Testis (tissue), 2 donors: ENCODE measurements at regions not wholly inside any gene's neighbourhood (a gene's known extent, or its start where the extent isn't known, plus 50 kb on each side); places are given as distances from the start of the nearest gene placed in this dataset.

Source experiments
- DNase-seq: peaks from one replicate; pipeline ENCODE4 v3.0.0-alpha.2; 2019
- H3K27ac ChIP-seq, 2 donors: fragments of 200-600 bp; sonication (generic); one replicate each; pipeline ENCODE4 v1.5.1; 2019
- H3K27me3 ChIP-seq: fragments of 200-600 bp; sonication (generic); one replicate; pipeline ENCODE4 v1.5.1; 2019
- H3K36me3 ChIP-seq: fragments of 200-600 bp; sonication (generic); one replicate; pipeline ENCODE4 v1.5.1; 2017; ENCODE audit warnings: low read depth; ENCODE audit errors: missing control alignments
- H3K4me1 ChIP-seq: fragments of 200-600 bp; sonication (generic); one replicate; pipeline ENCODE4 v1.5.1; 2019
- H3K4me3 ChIP-seq, 2 donors: fragments of 200-600 bp; sonication (generic); one replicate each; pipeline ENCODE4 v1.5.1; 2017 to 2019
- H3K9me3 ChIP-seq: fragments of 200-600 bp; sonication (generic); one replicate; pipeline ENCODE4 v1.5.1; 2017
- CTCF ChIP-seq, 3 experiments: fragments of 450-650 bp in 2 of 3; fragments of 200-600 bp in 1 of 3; sonication (generic) in 1 of 3; IDR thresholded peaks; one replicate each; pipeline ENCODE4 v1.5.1; 2016 to 2019; ENCODE audit warnings: antibody characterized with exemption in 3 of 3, mild to moderate bottlenecking in 2 of 3, moderate library complexity in 1 of 3
- POLR2A ChIP-seq: fragments of 450-650 bp; IDR thresholded peaks from one replicate; pipeline ENCODE4 v1.6.1; 2017; ENCODE audit warnings: antibody characterized with exemption, mild to moderate bottlenecking, moderate library complexity
- WGBS, 2 donors: methylation state at CpG; one replicate each; pipeline ENCODE4 v1.1.5; 2018; 5-methylcytosine and 5-hydroxymethylcytosine counted together
- intact Hi-C: fragments of 100-400 bp; cut with DNase I; formaldehyde crosslinking; loops from one replicate; pipeline ENCODE4 v1.15.1; 2023; ENCODE audit warnings: low total_unique reads

DNA sequence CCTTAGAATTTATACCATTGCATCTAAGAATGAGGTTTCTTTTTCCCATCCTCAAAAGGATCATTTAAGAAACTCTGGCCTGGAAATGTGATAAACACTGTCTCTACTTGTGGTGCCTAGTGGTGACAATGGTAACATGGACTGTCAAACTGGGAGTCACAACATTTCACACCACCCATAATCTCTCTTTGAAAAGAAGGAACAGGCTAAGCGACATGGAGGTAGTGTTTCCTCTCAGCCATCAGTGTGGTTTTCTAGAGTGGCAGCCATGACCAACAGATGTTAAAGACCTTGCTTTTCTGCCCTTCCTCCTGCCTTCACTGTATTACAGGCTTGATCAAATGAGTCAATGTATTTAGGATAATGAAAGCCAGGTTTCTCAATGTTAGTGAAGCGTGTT lies 283.1 kb upstream of the STAC start:
- Histone ChIP-seq H3K27me3 (no peaks in the 10 kb centered on the region), H3K9me3 (no peaks in the 10 kb centered on the region), H3K4me1 (no peaks in the 10 kb centered on the region), H3K27ac (no peak overlapping the region), H3K4me3 (no peak overlapping the region), H3K36me3 (no peaks in the 10 kb centered on the region)
- no peak for DNase-seq
- 90 to 93% methylated on average over 2 of the region's 2 CpGs for WGBS, 2 donors
- intact Hi-C loops: no loop called here
- TF ChIP-seq CTCF (IDR thresholded peaks at IDR 0.05): no peak
- TF ChIP-seq POLR2A: no peak

DNA sequence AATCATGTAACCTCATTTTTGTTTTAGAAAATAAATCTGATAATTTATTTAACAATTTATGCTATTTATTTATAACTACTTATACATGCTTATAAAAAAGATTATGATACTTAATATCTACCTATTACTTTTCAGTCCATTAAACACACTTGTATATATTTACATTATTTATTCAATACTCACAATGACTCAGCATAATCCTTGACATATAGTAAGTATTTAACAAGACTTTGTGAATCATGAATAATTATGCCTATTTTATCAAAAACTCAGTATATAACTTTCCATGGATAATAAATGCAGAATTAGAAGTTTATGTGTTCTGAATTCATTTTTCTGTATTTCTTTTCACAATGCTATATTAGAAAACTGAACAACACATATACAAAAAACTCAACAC lies 266.0 kb upstream of the STAC start:
- intact Hi-C loops: no loop called here
- Histone ChIP-seq H3K27me3 (no peaks in the 10 kb centered on the region), H3K27ac (no peak overlapping the region), H3K4me1 (no peaks in the 10 kb centered on the region), H3K4me3 (no peak overlapping the region), H3K9me3 (no peaks in the 10 kb centered on the region), H3K36me3 (no peaks in the 10 kb centered on the region)
- DNase-seq: no peak
- no peak for TF ChIP-seq CTCF (IDR thresholded peaks at IDR 0.05)
- TF ChIP-seq POLR2A: no peak

- TF ChIP-seq POLR2A (no peak), CTCF (IDR thresholded peaks at IDR 0.05) (peak in 1 of 3 experiments; percentile 21)
- Histone ChIP-seq H3K4me3 (no peak overlapping the region), H3K27me3 (no peaks in the 10 kb centered on the region), H3K4me1 (no peaks in the 10 kb centered on the region), H3K27ac (no peak overlapping the region), H3K9me3 (no peaks in the 10 kb centered on the region), H3K36me3 (no peaks in the 10 kb centered on the region)
- intact Hi-C loops: no loop called here
- DNase-seq: peak; percentile 32
- 73 to 83% methylated on average over 1 to 2 of the region's 2 CpGs for WGBS, 2 donors
Measured at GRCh38 chr3:36124118-36124796, 256.0 kb upstream of the STAC start.

DNA sequence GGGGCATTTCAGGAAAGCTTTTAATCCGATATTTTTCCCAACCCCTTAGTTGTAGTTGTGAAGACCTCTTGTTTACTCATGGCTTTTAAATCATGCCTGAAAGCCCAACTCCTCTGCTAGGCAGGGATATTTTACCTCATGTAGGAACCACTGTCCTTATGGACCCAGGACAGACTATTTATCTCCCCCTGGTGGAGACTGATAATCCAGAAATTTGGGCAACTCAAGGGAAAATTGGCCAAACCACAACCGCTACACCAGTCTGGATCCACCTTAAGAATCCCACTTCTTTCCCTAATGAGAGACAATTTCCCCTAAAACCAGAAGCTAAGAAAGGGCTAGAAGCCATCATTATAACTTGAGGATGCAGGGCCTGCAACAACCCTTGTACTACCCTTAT lies 248.1 kb upstream of the STAC start:
- Histone ChIP-seq H3K9me3 (no peaks in the 10 kb centered on the region), H3K27ac (no peak overlapping the region), H3K27me3 (no peaks in the 10 kb centered on the region), H3K36me3 (no peaks in the 10 kb centered on the region), H3K4me3 (no peak overlapping the region), H3K4me1 (no peaks in the 10 kb centered on the region)
- no peak for TF ChIP-seq POLR2A
- intact Hi-C loops: no loop called here
- 94 to 95% methylated on average over 2 of the region's 2 CpGs for WGBS, 2 donors
- no peak for DNase-seq

GRCh38 chr3:36135863-36136262 lies 244.4 kb upstream of the STAC start:
- H3K36me3 ChIP-seq: no peaks in the 10 kb centered on the region
- H3K4me1 ChIP-seq: no peaks in the 10 kb centered on the region
- no peak for DNase-seq
- no peaks in the 10 kb centered on the region for H3K9me3 ChIP-seq
- H3K4me3 ChIP-seq: no peak overlapping the region
- TF ChIP-seq POLR2A (no peak), CTCF (IDR thresholded peaks at IDR 0.05) (no peak)
- intact Hi-C loops: no loop called here
- H3K27ac ChIP-seq: no peak overlapping the region
- H3K27me3 ChIP-seq: no peaks in the 10 kb centered on the region
